ENCODE measurements at regions not wholly inside any gene's neighbourhood (a gene's known extent, or its start where the extent isn't known, plus 50 kb on each side); places are given as distances from the start of the nearest gene placed in this dataset.
A peak's percentile ranks its signal among the peaks of the same experiment; 100 is the strongest.

- DNase-seq (ENCODE audit: insufficient read length, low spot score) (no peak), FAIRE-seq (no peak)
Observed at GRCh38 chr3:180282386-180282785, 245.6 kb upstream of the PEX5L start.

DNA sequence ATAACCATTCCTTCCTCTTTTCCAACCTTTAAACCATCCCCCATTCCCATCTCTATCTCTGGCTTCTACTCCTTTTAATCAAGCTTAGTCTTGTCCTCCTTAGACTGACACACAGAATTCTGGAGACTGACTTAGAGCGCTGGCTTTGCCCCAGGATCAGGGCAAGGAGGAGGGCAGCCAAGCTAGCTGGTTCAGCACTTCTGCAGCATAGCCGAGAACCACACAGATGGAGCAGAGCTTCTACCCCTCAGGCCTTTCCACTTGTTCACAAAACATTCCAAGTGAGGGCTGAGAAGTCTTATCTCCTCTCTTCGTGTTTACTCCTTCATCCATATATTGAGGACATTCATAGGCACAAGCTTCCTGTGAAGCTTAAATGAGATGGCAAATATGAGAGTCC lies 246.5 kb upstream of the PEX5L start:
- FAIRE-seq (no peak), DNase-seq (ENCODE audit: insufficient read length, low spot score) (no peak)

GRCh38 chr3:180284331-180285110 lies 247.8 kb upstream of the PEX5L start:
- FAIRE-seq (no peak), DNase-seq (ENCODE audit: insufficient read length, low spot score) (no peak)

- DNase-seq (ENCODE audit: insufficient read length, low spot score) (no peak), FAIRE-seq (no peak)
Observed at GRCh38 chr3:180287703-180288102, 251.0 kb upstream of the PEX5L start.

DNA sequence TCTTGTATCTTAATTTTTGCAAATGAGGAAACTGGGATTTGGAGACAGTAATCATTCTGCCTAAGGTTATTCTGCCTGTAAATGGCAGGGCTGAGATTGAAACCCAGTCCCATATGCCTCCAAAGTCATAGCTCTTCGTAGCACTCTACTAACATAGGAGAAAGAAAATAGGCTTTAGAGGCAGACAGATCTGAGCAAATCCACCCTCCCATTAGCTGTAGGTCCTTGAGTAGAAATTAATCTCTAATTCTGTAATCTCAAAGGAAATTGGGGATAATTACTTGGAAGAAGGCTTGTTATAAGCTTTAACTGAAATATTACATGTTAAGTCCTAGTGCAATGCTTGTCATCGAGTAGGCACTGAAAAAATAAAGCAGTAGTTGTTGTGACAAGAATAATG lies 252.1 kb upstream of the PEX5L start:
- FAIRE-seq: no peak

DNA sequence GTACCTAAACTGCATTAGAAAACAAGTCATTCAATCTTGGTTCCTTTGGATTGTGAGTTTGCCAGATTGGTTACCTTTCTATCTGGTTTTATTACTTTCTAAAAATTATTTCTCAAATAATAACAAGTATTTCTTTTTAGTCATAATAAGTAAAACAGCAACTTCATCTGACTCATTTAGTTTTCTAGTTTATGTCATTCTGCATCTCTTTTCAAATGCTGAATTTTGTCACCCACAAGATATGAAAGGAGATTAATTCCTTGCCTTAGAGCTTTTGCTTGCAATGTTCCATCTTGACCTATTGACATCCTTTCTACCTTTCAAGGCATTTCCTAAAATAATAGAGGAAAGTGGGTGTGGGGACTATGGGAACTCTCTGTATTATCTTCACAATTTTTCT lies 253.6 kb upstream of the PEX5L start:
- DNase-seq (ENCODE audit: insufficient read length, low spot score): no peak
- no peak for FAIRE-seq

More for the DNA sequence above, 252.1 kb upstream of the PEX5L start:
- DNase-seq (ENCODE audit: insufficient read length, low spot score): no peak

DNA sequence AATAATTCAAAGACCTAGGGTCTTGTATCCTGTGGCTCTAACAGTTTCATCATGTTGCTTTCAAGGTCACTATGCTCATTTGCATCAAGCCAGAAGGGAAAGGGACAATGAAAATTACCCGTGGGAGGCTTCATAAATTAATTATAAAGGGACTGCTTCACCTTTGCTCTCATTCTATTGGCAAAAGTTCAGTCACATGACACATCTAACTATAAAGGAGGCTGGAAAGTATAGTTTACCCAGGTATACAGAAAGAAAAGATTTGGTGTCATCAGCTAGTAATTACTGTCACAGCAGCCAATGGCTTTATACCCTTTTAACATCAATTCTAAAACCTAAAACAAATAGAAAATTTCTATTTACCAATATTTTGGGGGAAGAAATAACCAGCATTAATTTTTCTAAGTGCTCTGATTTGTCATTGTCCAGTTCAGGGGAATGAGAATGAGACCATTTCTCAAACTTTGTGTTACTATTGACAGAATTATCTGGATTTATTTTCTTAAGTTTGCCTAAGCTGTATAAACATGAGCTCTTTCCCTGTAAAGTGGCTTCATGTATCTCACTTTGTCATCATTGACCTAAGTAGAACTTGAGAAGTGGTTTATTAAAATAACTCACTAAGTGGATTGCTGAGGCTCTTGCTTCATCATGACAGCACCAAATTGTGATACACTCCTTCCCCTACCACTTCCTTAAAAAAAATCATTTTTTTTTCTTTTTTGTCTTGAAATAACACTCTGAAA lies 257.7 kb upstream of the PEX5L start:
- no peak for DNase-seq (ENCODE audit: insufficient read length, low spot score)

GRCh38 chr3:180295811-180296210 lies 259.1 kb upstream of the PEX5L start:
- no peak for DNase-seq (ENCODE audit: insufficient read length, low spot score)
- no peak for FAIRE-seq

More for the DNA sequence above, 257.7 kb upstream of the PEX5L start:
- FAIRE-seq: no peak

DNA sequence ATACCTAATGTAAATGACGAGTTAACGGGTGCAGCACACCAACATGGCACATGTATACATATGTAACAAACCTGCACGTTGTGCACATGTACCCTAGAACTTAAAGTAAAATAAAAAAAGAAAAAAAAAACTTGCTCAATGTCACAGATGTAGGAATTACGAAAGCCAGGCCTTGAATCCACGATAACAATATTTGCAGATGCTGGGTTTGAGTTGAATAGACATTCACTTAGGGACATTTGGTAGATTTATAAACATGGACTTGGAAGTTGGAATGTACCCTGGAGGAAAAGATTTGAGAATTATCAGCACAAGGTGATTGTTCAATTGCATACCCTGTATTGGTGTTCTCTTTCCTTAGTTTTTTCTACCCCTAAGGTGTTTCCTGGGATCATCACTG lies 260.2 kb upstream of the PEX5L start:
- FAIRE-seq (no peak), DNase-seq (ENCODE audit: insufficient read length, low spot score) (no peak)

DNA sequence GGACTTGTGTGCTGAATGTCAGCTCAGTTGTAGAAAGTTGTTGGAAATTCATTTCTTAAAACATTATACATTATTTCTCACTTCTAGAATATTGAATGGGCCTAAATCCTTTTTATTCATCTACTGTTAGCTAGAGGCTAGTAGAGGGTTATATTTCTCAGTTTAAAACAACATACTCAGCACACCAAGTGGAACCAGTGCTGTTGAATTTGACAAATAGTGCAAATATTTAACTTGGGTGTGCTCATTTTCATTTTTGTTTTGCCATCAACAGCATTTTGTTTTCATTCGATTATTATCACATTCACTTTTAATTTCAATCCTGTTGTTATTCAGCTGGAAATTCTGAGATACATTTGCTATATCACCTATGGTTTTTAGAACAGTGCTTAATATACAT lies 269.4 kb upstream of the PEX5L start:
- DNase-seq (ENCODE audit: insufficient read length, low spot score) (no peak), FAIRE-seq (no peak)

DNA sequence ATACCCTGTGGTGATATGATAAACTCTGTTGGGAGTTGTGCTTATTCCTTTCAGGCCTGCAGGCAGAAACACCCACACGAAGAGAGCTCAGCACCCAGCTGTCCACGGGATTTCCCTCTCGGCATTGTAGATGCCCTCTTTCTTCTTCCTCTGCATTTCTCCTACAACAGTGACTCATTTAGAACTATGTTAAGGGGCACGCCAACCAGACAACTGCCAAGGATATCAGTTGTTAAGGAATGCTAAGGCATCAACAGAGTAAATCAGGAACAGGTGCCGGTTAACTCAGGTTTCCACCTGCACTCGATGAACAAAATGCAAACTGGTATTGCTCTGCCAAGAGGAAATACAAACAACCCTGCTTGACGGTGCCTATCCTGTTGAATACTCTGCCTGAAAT lies 270.0 kb upstream of the PEX5L start:
- FAIRE-seq: no peak
- no peak for DNase-seq (ENCODE audit: insufficient read length, low spot score)

DNA sequence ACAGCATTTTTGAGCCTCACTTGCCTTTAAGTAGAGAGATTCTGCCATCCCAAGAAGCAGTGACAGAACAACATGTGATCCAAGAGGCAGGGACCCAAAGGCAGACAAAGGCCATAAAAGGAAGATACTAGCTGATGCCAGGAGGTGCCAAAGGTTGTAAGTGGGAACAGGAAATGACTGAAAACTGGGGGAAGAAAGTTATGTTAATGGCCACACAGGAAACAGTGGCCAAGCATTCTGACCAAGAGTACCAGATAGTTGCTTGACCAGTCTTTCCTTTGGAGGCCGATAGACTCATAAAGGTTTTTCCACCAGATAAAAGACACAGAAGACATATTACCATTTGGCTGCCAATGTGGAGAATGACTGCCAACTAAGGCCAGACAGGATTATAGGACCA lies 274.5 kb upstream of the PEX5L start:
- FAIRE-seq: no peak
- DNase-seq (ENCODE audit: insufficient read length, low spot score): no peak

DNA sequence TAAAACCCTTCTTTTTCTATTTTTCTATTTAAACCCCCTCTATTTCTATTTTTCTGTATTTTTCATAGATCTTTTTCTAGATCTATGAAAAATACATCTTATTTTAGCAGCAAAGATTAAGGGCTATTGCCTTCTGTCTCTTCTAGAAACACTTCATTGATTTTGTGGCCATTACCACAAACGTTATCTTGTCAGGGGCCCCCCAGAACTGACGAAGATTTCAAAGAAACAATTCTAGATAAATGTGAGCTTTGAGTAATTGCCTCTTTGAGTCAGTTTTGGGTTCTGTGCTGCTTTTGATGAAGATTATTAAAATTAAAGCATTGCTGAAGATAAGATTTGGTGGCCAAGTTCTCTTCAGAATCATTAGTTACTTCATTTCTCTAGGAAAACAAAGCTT lies 279.6 kb upstream of the PEX5L start:
- DNase-seq (ENCODE audit: insufficient read length, low spot score) (no peak), FAIRE-seq (no peak)

GRCh38 chr3:180319461-180319860 lies 282.5 kb upstream of the TTC14 start:
- DNase-seq (ENCODE audit: insufficient read length, low spot score) (no peak), FAIRE-seq (no peak)

- DNase-seq (ENCODE audit: insufficient read length, low spot score) (no peak), FAIRE-seq (no peak)
Observed at GRCh38 chr3:180320631-180321030, 281.3 kb upstream of the TTC14 start.

- no peak for DNase-seq (ENCODE audit: insufficient read length, low spot score)
- peak; percentile 14 for FAIRE-seq
Observed at GRCh38 chr3:180321534-180321933, 280.4 kb upstream of the TTC14 start.

DNA sequence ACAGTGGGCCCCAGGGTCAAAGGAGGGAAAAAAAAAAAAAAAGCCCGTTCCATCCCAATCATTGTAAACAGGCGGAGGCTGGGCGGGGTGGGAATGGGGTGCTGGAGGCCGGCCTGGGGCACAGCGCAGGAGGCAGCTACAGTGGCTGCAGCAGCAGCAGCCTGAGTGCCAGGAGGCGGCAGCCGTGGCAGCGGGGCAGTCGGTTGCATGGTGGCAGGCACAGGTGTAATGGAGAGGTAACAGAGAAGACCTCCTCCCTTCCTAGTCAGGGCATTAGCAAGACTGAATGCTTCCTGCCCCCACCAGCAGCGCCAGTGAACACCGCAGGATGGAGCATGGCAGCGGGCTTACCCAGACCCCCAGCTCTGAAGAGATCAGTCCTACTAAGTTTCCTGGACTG lies 279.1 kb upstream of the TTC14 start:
- DNase-seq (ENCODE audit: insufficient read length, low spot score) (no peak), FAIRE-seq (no peak)

DNA sequence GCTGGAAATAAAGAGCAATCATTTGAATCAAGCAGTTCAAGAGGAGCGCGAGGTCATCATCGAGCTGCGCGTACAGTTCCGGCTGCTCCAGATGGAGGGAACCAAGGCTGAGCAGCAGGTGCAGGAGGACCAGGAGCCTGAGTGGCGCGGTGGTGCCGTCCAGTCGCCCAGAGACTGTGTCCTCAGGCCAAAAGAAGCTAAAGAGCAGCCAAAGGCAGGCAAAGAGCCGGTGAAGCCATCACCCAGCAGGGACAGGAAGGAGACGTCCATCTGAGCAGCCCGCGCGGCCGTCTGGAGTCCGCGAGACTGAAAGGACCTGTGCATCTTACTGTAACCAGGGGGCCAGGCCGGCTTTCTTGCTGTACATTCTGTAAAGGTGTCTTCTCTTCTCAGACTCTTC lies 277.2 kb upstream of the TTC14 start:
- DNase-seq (ENCODE audit: insufficient read length, low spot score) (no peak), FAIRE-seq (no peak)

GRCh38 chr3:180325533-180325932 lies 276.4 kb upstream of the TTC14 start:
- FAIRE-seq (no peak), DNase-seq (ENCODE audit: insufficient read length, low spot score) (no peak)

DNA sequence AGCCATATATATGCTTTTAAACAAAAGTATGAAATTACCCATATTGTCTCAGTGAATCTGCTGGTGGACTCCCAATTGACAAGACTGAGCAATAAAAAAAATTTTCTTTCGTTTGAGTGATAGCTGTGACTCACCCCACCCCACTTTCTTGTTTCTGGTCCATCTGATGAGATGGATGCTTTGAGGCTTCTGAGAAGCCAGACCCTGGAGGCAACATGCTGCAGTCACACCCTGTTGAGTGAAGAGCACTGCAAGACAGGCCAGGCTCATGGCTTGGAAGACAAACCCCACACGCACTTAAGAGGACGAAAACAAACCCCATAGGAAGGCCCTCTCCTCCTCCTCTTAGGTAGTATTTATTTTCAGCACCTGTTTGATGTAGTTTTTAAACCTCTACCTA lies 276.0 kb upstream of the TTC14 start:
- FAIRE-seq: no peak
- DNase-seq (ENCODE audit: insufficient read length, low spot score): no peak

- FAIRE-seq: peak; percentile 95
- peak; percentile 19 for DNase-seq (ENCODE audit: insufficient read length, low spot score)
Observed at GRCh38 chr3:180329187-180329586, 272.8 kb upstream of the TTC14 start.

- no peak for DNase-seq (ENCODE audit: insufficient read length, low spot score)
- no peak for FAIRE-seq
Observed at GRCh38 chr3:180329847-180330246, 272.1 kb upstream of the TTC14 start.
